ENCODE measurements at regions not wholly inside any gene's neighbourhood (a gene's known extent, or its start where the extent isn't known, plus 50 kb on each side); places are given as distances from the start of the nearest gene placed in this dataset.

DNA sequence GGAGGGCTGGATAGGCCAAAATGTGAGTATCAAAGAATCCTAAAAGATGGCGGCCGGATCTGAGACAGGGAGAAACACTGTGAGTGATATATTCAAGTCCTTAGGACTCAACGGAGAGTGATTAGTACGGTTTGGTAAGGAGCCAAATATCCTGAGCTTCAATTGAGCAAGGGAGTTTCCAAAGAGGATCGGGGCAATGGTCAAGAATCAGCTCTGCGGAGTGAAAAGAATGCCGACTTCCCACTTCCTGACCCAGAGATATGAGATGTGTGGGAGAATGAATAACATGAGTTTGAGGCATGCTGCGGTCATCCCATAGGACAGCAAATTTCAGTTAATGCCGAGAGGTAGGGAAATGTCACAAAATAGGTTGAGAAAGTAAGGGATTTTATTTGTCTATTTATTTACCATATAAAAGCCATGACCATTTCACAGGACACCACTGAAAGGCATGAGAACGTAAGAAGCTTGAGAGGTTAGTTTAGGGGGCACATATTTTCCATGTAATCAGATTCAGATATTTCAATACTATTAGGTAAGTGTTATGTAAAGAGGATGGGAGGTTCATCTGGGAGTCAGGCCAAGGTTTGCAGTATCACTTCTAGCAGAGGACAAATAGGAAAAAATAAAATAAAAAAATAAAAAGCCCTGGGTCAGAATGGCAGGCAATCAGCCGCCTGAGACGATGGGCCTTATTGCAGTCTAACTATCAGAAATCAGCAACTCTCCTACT is 165.6 kb downstream of the HGF start:
- no peak for DNase-seq (ENCODE audit: low read depth)
- H3K4me3 ChIP-seq (ENCODE audit: low read depth, low read length): no peak overlapping the region
- TF ChIP-seq, protein P1, sequence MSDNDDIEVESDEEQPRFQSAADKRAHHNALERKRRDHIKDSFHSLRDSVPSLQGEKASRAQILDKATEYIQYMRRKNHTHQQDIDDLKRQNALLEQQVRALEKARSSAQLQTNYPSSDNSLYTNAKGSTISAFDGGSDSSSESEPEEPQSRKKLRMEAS (IDR thresholded peaks at IDR 0.05; ENCODE audit: low read depth, low read length): no peak
- TF ChIP-seq MYC (IDR thresholded peaks at IDR 0.05; ENCODE audit: low read depth, low read length) (no peak), POLR2A (IDR thresholded peaks at IDR 0.05; ENCODE audit: extremely low read depth, insufficient read length) (no peak)
- TF ChIP-seq, protein P2, sequence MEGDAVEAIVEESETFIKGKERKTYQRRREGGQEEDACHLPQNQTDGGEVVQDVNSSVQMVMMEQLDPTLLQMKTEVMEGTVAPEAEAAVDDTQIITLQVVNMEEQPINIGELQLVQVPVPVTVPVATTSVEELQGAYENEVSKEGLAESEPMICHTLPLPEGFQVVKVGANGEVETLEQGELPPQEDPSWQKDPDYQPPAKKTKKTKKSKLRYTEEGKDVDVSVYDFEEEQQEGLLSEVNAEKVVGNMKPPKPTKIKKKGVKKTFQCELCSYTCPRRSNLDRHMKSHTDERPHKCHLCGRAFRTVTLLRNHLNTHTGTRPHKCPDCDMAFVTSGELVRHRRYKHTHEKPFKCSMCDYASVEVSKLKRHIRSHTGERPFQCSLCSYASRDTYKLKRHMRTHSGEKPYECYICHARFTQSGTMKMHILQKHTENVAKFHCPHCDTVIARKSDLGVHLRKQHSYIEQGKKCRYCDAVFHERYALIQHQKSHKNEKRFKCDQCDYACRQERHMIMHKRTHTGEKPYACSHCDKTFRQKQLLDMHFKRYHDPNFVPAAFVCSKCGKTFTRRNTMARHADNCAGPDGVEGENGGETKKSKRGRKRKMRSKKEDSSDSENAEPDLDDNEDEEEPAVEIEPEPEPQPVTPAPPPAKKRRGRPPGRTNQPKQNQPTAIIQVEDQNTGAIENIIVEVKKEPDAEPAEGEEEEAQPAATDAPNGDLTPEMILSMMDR (IDR thresholded peaks at IDR 0.05; ENCODE audit: low read depth, low read length): no peak

DNA sequence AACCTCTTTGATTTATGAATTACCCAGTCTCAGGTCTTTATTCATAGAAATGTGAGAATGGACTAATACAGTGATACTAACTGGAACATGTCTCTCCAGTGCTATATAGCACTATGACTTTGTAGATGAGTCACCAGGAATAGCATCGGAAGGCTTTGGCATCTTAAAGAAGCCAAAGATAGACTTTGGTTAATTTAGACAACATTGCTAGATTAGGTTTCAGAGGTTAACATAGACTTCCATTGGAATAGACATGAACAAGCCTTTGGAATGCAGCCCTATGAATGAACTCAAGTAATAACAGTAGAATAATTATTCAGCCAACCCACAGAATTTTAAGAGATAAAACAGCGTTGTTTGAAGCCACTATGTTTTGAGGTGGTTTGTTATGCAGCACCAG is 169.2 kb downstream of the HGF start:
- no peak overlapping the region for H3K4me3 ChIP-seq (ENCODE audit: low read depth, low read length)
- DNase-seq (ENCODE audit: low read depth): no peak
- TF ChIP-seq, protein P1 (IDR thresholded peaks at IDR 0.05; ENCODE audit: low read depth, low read length): no peak
- TF ChIP-seq POLR2A (IDR thresholded peaks at IDR 0.05; ENCODE audit: extremely low read depth, insufficient read length): no peak
- TF ChIP-seq, protein P2 (IDR thresholded peaks at IDR 0.05; ENCODE audit: low read depth, low read length): no peak
- TF ChIP-seq MYC (IDR thresholded peaks at IDR 0.05; ENCODE audit: low read depth, low read length): no peak

DNA sequence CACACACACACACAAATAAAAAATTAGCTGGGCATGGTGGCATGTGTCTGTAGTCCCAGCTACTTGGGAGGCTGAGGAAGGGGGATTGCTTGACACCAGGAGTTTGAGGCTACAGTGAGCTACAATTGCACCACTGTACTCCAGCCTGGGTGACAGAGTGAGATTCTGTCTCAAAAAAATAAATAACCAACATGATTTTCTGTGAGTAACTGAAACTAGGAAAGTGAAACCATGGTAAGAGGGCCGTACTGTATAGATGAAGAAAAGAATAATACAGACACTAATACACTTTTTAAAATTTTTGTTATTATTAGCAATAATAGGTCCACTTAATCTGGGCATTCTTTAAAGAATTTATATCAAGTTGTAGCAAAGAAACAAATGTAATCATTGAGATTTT is 170.9 kb downstream of the HGF start:
- no peak for DNase-seq (ENCODE audit: low read depth)
- no peak overlapping the region for H3K4me3 ChIP-seq (ENCODE audit: low read depth, low read length)
- TF ChIP-seq MYC (IDR thresholded peaks at IDR 0.05; ENCODE audit: low read depth, low read length) (no peak), POLR2A (IDR thresholded peaks at IDR 0.05; ENCODE audit: extremely low read depth, insufficient read length) (no peak)
- TF ChIP-seq, protein P2 (IDR thresholded peaks at IDR 0.05; ENCODE audit: low read depth, low read length): no peak
- TF ChIP-seq, protein P1 (IDR thresholded peaks at IDR 0.05; ENCODE audit: low read depth, low read length): no peak

DNA sequence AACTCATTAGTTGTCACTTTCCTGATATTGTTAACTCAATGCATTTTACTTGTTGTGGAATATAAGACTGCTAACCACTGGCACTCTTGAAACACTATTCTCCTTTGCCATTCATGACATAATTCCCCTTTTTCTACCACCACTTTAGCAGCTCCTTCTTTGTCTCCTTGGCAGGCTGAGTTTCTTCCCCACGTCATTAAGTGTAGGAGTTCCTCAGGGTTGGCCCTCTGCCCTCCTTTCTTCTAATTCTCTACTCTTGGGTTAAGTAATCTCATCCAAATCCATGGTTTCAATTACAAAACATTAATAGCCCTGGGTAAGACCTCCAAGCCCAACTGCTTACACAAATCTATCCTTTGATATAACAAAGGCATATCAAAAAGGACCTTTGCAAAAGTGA is 175.1 kb downstream of the HGF start:
- no peak for DNase-seq (ENCODE audit: low read depth)
- TF ChIP-seq MYC (IDR thresholded peaks at IDR 0.05; ENCODE audit: low read depth, low read length) (no peak), POLR2A (IDR thresholded peaks at IDR 0.05; ENCODE audit: extremely low read depth, insufficient read length) (no peak)
- TF ChIP-seq, protein P2 (IDR thresholded peaks at IDR 0.05; ENCODE audit: low read depth, low read length): no peak
- TF ChIP-seq, protein P1 (IDR thresholded peaks at IDR 0.05; ENCODE audit: low read depth, low read length): no peak
- no peak overlapping the region for H3K4me3 ChIP-seq (ENCODE audit: low read depth, low read length)

DNA sequence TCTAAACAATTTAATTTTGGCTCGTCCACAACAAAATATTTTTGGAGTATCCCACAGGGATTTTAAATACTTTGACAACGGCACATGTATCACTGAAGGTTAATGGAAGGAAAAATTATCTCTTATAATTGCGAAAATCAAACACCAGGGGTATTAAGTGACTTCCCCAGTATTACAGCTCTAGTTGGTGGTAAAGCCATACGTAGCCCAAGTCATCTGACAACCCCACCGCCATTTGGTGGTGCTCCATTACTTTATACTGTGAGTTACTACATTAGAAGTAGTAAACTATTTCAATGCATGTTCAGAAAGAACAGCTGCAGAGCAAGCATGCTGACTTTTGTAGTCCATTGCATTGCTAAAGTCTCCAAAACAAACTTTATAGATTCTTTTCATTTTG is 179.7 kb downstream of the HGF start:
- no peak for DNase-seq (ENCODE audit: low read depth)
- TF ChIP-seq, protein P1 (IDR thresholded peaks at IDR 0.05; ENCODE audit: low read depth, low read length): no peak
- TF ChIP-seq MYC (IDR thresholded peaks at IDR 0.05; ENCODE audit: low read depth, low read length) (no peak), POLR2A (IDR thresholded peaks at IDR 0.05; ENCODE audit: extremely low read depth, insufficient read length) (no peak)
- TF ChIP-seq, protein P2 (IDR thresholded peaks at IDR 0.05; ENCODE audit: low read depth, low read length): no peak
- no peak overlapping the region for H3K4me3 ChIP-seq (ENCODE audit: low read depth, low read length)
